Osteoblast (primary cell): ENCODE measurements at regions not wholly inside any gene's neighbourhood (a gene's known extent, or its start where the extent isn't known, plus 50 kb on each side); places are given as distances from the start of the nearest gene placed in this dataset.

ENCODE experiments used
- DNase-seq: peaks from one replicate; pipeline ENCODE4 v3.0.0; 2011; ENCODE audit warnings: low spot score, mixed read lengths; ENCODE audit not compliant: insufficient read length; ENCODE audit errors: missing footprints
- H2AFZ ChIP-seq: 2 replicates; pipeline ENCODE4 v1.6.0; 2011; ENCODE audit warnings: mild to moderate bottlenecking, low read length
- H3K27ac ChIP-seq: 2 replicates; pipeline ENCODE4 v1.5.1; 2011; ENCODE audit warnings: mild to moderate bottlenecking, low read depth, low read length, moderate library complexity
- H3K27me3 ChIP-seq: 2 replicates; pipeline ENCODE4 v1.6.0; 2012; ENCODE audit warnings: mild to moderate bottlenecking, control low read depth, inconsistent platforms, low read length, moderate library complexity; ENCODE audit not compliant: insufficient read depth
- H3K36me3 ChIP-seq: 2 replicates; pipeline ENCODE4 v1.5.1; 2011; ENCODE audit warnings: mild to moderate bottlenecking, low read length, control low read depth, moderate library complexity; ENCODE audit not compliant: insufficient read depth
- H3K4me1 ChIP-seq: 2 replicates; pipeline ENCODE4 v1.5.1; 2011; ENCODE audit warnings: mild to moderate bottlenecking, low read length, control low read depth, moderate library complexity; ENCODE audit not compliant: insufficient read depth
- H3K4me2 ChIP-seq: 2 replicates; pipeline ENCODE4 v1.6.0; 2011; ENCODE audit warnings: mild to moderate bottlenecking, low read length; ENCODE audit not compliant: insufficient read depth
- H3K4me3 ChIP-seq: fragments of 200-600 bp; sonication (generic); 3 replicates; pipeline ENCODE4 v1.5.1; 2012; ENCODE audit warnings: mild to moderate bottlenecking, low read length, inconsistent platforms; ENCODE audit not compliant: insufficient read depth
- H3K79me2 ChIP-seq: 2 replicates; pipeline ENCODE4 v1.6.0; 2012; ENCODE audit warnings: mild to moderate bottlenecking, low read length, control low read depth, inconsistent platforms; ENCODE audit not compliant: insufficient read depth
- H3K9me3 ChIP-seq: 2 replicates; pipeline ENCODE4 v1.5.1; 2011; ENCODE audit warnings: low read depth, low read length, control low read depth
- H4K20me1 ChIP-seq: 2 replicates; pipeline ENCODE4 v1.6.0; 2012; ENCODE audit warnings: mild to moderate bottlenecking, low read length, control low read depth; ENCODE audit not compliant: insufficient read depth
- TF ChIP-seq, protein P1 (sequence below): IDR thresholded peaks from 2 replicates; pipeline ENCODE4 v1.5.1; 2011; ENCODE audit warnings: mild to moderate bottlenecking, low read depth, low read length, moderate library complexity; ENCODE audit errors: extremely low read depth

DNA sequence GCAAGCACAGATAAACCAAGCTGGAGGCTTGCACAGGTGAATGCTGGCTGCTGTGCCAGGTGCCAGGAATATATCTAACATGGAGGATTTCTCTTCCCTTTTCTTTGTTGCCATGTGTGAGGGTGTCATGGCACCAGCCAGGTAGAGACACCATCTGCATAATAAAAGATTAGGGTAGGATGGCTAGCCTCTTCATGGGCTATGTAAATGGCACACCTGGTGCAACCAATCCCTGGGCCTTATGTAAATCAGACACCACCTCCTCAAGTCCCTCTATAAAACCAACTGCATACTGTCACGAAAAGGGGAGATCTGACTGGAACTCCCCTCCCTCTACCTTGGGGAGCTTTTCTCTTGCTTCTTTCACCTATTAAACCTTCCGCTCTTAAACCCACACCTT is 322.5 kb upstream of the POM121L12 start:
- TF ChIP-seq, protein P1, sequence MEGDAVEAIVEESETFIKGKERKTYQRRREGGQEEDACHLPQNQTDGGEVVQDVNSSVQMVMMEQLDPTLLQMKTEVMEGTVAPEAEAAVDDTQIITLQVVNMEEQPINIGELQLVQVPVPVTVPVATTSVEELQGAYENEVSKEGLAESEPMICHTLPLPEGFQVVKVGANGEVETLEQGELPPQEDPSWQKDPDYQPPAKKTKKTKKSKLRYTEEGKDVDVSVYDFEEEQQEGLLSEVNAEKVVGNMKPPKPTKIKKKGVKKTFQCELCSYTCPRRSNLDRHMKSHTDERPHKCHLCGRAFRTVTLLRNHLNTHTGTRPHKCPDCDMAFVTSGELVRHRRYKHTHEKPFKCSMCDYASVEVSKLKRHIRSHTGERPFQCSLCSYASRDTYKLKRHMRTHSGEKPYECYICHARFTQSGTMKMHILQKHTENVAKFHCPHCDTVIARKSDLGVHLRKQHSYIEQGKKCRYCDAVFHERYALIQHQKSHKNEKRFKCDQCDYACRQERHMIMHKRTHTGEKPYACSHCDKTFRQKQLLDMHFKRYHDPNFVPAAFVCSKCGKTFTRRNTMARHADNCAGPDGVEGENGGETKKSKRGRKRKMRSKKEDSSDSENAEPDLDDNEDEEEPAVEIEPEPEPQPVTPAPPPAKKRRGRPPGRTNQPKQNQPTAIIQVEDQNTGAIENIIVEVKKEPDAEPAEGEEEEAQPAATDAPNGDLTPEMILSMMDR: no peak
- Histone ChIP-seq H3K9me3 (no peaks in the 10 kb centered on the region), H3K36me3 (no peaks in the 10 kb centered on the region), H3K27ac (no peak overlapping the region), H3K4me3 (no peak overlapping the region), H3K27me3 (no peaks in the 10 kb centered on the region), H3K79me2 (no peaks in the 10 kb centered on the region), H4K20me1 (no peaks in the 10 kb centered on the region), H3K4me2 (no peak overlapping the region), H3K4me1 (no peaks in the 10 kb centered on the region), H2AFZ (no peak overlapping the region)
- no peak for DNase-seq

- H2AFZ ChIP-seq: no peak overlapping the region
- DNase-seq: no peak
- TF ChIP-seq, protein P1: no peak
- H3K27me3 ChIP-seq: no peaks in the 10 kb centered on the region
- no peaks in the 10 kb centered on the region for H3K36me3 ChIP-seq
- H4K20me1 ChIP-seq: no peaks in the 10 kb centered on the region
- H3K9me3 ChIP-seq: no peaks in the 10 kb centered on the region
- H3K27ac ChIP-seq: no peak overlapping the region
- no peak overlapping the region for H3K4me2 ChIP-seq
- no peak overlapping the region for H3K4me3 ChIP-seq
- no peaks in the 10 kb centered on the region for H3K4me1 ChIP-seq
- H3K79me2 ChIP-seq: no peaks in the 10 kb centered on the region
Measured at GRCh38 chr7:52711951-52712350, 323.5 kb upstream of the POM121L12 start.

- Histone ChIP-seq H4K20me1 (no peaks in the 10 kb centered on the region), H3K4me3 (no peak overlapping the region), H2AFZ (no peak overlapping the region), H3K79me2 (no peaks in the 10 kb centered on the region), H3K4me1 (no peaks in the 10 kb centered on the region), H3K27me3 (no peaks in the 10 kb centered on the region), H3K9me3 (no peaks in the 10 kb centered on the region), H3K27ac (no peak overlapping the region), H3K4me2 (no peak overlapping the region), H3K36me3 (no peaks in the 10 kb centered on the region)
- DNase-seq: no peak
- TF ChIP-seq, protein P1: no peak
Measured at GRCh38 chr7:52708846-52709245, 326.6 kb upstream of the POM121L12 start.

- Histone ChIP-seq H3K27me3 (no peaks in the 10 kb centered on the region), H4K20me1 (no peaks in the 10 kb centered on the region), H3K36me3 (no peaks in the 10 kb centered on the region), H3K9me3 (no peaks in the 10 kb centered on the region), H3K4me1 (no peaks in the 10 kb centered on the region), H3K79me2 (no peaks in the 10 kb centered on the region), H3K4me2 (no peak overlapping the region), H2AFZ (no peak overlapping the region), H3K4me3 (no peak overlapping the region), H3K27ac (no peak overlapping the region)
- TF ChIP-seq, protein P1: no peak
- DNase-seq: no peak
Measured at GRCh38 chr7:52705768-52706167, 329.7 kb upstream of the POM121L12 start.
